HG02885 (cell line): ENCODE measurements at regions not wholly inside any gene's neighbourhood (a gene's known extent, or its start where the extent isn't known, plus 50 kb on each side); places are given as distances from the start of the nearest gene placed in this dataset.
"Not testable (repeated sequence)": the region's sequence is repeated elsewhere in the genome, so short reads cannot be mapped to it uniquely, and the experiment has no call there.

ENCODE experiments used
- ATAC-seq: cut with Tn5 transposase; IDR thresholded peaks from one replicate; pipeline ENCODE4 v1.9.1; 2021; ENCODE audit warnings: mild to moderate bottlenecking; ENCODE audit not compliant: unreplicated experiment, poor library complexity

DNA sequence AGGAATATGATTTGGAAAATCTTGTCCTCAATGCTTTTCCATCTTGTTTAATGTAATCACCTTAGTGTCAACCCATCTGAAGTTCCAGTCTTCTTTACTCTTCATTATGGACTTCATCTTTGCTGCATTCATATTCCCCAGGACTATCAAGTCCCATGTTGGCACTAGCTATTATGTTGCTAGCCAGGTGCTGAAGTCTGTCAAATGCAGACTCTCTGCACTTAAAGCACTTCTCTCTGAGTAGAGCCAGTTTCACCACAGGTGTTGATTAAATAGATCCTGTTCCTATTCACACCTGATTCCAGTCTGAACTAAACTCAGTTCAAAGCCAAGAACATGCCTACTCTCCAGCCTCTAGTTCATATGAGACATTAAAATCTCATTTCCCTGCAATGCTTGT, 75.0 kb upstream of the PKN2 start:
- no peak for ATAC-seq

DNA sequence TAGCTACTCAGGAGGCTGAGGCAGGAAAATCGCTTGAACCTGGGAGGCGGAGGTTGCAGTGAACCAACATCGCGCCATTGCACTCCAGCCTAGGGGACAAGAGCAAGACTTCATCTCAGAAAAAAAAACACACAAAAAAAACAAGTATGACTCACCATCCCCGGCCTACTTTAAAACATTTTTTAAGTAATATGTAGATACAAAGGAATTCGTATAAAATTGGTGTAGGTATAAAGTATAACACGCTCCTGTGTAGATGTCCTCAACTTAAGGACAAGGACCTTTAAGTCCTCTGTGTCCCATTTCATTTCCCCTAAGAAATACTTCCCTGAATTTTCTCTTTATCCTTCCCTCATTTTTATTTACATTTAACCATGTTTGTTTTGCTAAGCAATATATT, 73.4 kb upstream of the PKN2 start:
- no peak for ATAC-seq

DNA sequence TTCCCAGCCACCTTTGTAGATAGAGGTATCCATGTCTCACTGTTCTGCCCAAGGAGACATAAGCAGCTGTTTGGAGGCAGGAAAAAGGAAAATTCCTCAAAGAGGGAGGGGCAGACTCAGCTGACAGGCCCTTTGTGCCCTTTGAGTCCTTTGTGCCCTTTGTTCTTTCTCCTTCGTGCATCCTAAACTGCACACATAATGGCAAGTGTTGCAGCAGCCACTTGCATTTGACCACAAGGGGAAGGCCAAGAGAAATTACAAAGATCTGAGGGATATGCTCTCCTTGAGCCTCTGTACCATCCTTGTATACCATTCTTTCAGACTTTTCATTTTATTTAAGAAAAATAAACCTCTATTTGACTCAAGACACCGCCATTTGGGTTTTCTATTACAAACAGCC, 71.8 kb upstream of the PKN2 start:
- no peak for ATAC-seq

GRCh38 chr1:88612773-88613172, 71.3 kb upstream of the PKN2 start:
- no peak for ATAC-seq

- no peak for ATAC-seq
These were observed 65.7 kb upstream of the PKN2 start for GRCh38 chr1:88618331-88618730.

- ATAC-seq: not testable (repeated sequence)
These were observed 61.0 kb upstream of the PKN2 start for GRCh38 chr1:88623101-88623500.
